CD4-positive, alpha-beta memory T cell (primary cell): ENCODE measurements at regions not wholly inside any gene's neighbourhood (a gene's known extent, or its start where the extent isn't known, plus 50 kb on each side); places are given as distances from the start of the nearest gene placed in this dataset.
"Not testable (repeated sequence)": the region's sequence is repeated elsewhere in the genome, so short reads cannot be mapped to it uniquely, and the experiment has no call there.

Source experiments
- CTCF ChIA-PET: fragments of 350-600 bp; sonication (Branson Sonifier 250); formaldehyde crosslinking; loops from one replicate; lab custom pipeline; 2021; ENCODE audit warnings: inconsistent platforms; ENCODE audit not compliant: partially characterized antibody; lab: Charles Lee
- POLR2A ChIA-PET: fragments of 350-600 bp; sonication (Branson Sonifier 250); formaldehyde crosslinking; loops from one replicate; lab custom pipeline; 2021; ENCODE audit not compliant: partially characterized antibody; lab: Charles Lee
- DNase-seq, 5 donors: peaks; one replicate each; pipeline versions ENCODE4 v3.0.0 to v3.0.0-alpha.2; 2020 to 2022; ENCODE audit warnings: mixed read lengths in 1 of 5
- H3K27ac ChIP-seq: one replicate; pipeline ENCODE4 v1.7.0; 2013; ENCODE audit warnings: low read depth, low read length
- H3K27me3 ChIP-seq: 2 replicates; pipeline ENCODE4 v1.7.0; 2013; ENCODE audit warnings: mild to moderate bottlenecking, low read length, moderate library complexity; ENCODE audit not compliant: insufficient read depth
- H3K36me3 ChIP-seq: 2 replicates; pipeline ENCODE4 v1.7.0; 2013; ENCODE audit warnings: mild to moderate bottlenecking, low read length, moderate library complexity; ENCODE audit not compliant: insufficient read depth
- H3K4me1 ChIP-seq: 2 replicates; pipeline ENCODE4 v1.7.0; 2013; ENCODE audit warnings: mild to moderate bottlenecking, low read length, moderate library complexity; ENCODE audit not compliant: insufficient read depth
- H3K4me3 ChIP-seq, 2 donors: one replicate each; pipeline ENCODE4 v1.7.0; 2013; ENCODE audit warnings: low read length in 2 of 2, mild to moderate bottlenecking in 1 of 2
- H3K9me3 ChIP-seq, 2 donors: one replicate each; pipeline ENCODE4 v1.7.0; 2013; ENCODE audit warnings: low read length in 2 of 2, control low read depth in 1 of 2; ENCODE audit not compliant: control insufficient read depth in 1 of 2
- H3K27ac Mint-ChIP-seq, 7 donors: one replicate each; pipeline ENCODE4 v1.8.0; 2020 to 2021; ENCODE audit warnings: mixed read lengths in 7 of 7, mild to moderate bottlenecking in 6 of 7, inconsistent platforms in 3 of 7, moderate library complexity in 3 of 7
- H3K27me3 Mint-ChIP-seq, 2 donors: one replicate each; pipeline ENCODE4 v1.8.0; 2020 to 2021; ENCODE audit warnings: mixed read lengths in 2 of 2
- H3K36me3 Mint-ChIP-seq, 2 donors: one replicate each; pipeline ENCODE4 v1.8.0; 2020 to 2021; ENCODE audit warnings: mixed read lengths in 2 of 2, inconsistent platforms in 1 of 2, mild to moderate bottlenecking in 1 of 2
- H3K4me1 Mint-ChIP-seq, 4 donors: one replicate each; pipeline ENCODE4 v1.8.0; 2020 to 2021; ENCODE audit warnings: mixed read lengths in 4 of 4, mild to moderate bottlenecking in 1 of 4
- H3K4me3 Mint-ChIP-seq, 8 donors: one replicate each; pipeline ENCODE4 v1.8.0; 2020 to 2021; ENCODE audit warnings: mixed read lengths in 8 of 8, mild to moderate bottlenecking in 7 of 8, moderate library complexity in 6 of 8, inconsistent platforms in 3 of 8
- H3K9me3 Mint-ChIP-seq, 8 donors: one replicate each; pipeline ENCODE4 v1.8.0; 2020 to 2021; ENCODE audit warnings: mixed read lengths in 8 of 8, mild to moderate bottlenecking in 5 of 8, inconsistent platforms in 3 of 8, moderate library complexity in 1 of 8
- intact Hi-C: fragments of 100-400 bp; cut with micrococcal nuclease; formaldehyde crosslinking; loops from one replicate; pipeline ENCODE4 v1.15.1; 2023

GRCh38 chr14:90458536-90458935 lies 61.7 kb downstream of the CALM1 start:
- no peaks in the 10 kb centered on the region for H3K27me3 Mint-ChIP-seq
- no peaks in the 10 kb centered on the region for H3K4me1 Mint-ChIP-seq
- Histone ChIP-seq H3K4me1 (no peaks in the 10 kb centered on the region), H3K4me3 (no peak overlapping the region), H3K27me3 (no peaks in the 10 kb centered on the region), H3K36me3 (no peaks in the 10 kb centered on the region), H3K9me3 (no peaks in the 10 kb centered on the region), H3K27ac (no peak overlapping the region)
- no peak overlapping the region for H3K4me3 Mint-ChIP-seq
- ChIA-PET CTCF (no interaction called here), POLR2A (no interaction called here)
- intact Hi-C loops = no loop called here
- H3K36me3 Mint-ChIP-seq = no peaks in the 10 kb centered on the region
- H3K27ac Mint-ChIP-seq = no peak overlapping the region
- no peak for DNase-seq
- no peaks in the 10 kb centered on the region for H3K9me3 Mint-ChIP-seq

GRCh38 chr14:90460136-90460535 lies 63.3 kb downstream of the CALM1 start:
- Mint-ChIP-seq H3K27ac (no peak overlapping the region), H3K36me3 (no peaks in the 10 kb centered on the region), H3K9me3 (no peaks in the 10 kb centered on the region), H3K27me3 (no peaks in the 10 kb centered on the region), H3K4me3 (no peak overlapping the region), H3K4me1 (no peaks in the 10 kb centered on the region)
- no peak for DNase-seq
- Histone ChIP-seq H3K27me3 (no peaks in the 10 kb centered on the region), H3K36me3 (no peaks in the 10 kb centered on the region), H3K9me3 (no peaks in the 10 kb centered on the region), H3K4me1 (no peaks in the 10 kb centered on the region), H3K4me3 (no peak overlapping the region), H3K27ac (no peak overlapping the region)
- intact Hi-C loops = no loop called here
- ChIA-PET POLR2A (no interaction called here), CTCF (no interaction called here)

- H3K27me3 Mint-ChIP-seq = no peaks in the 10 kb centered on the region
- DNase-seq = no peak
These were observed 64.6 kb downstream of the CALM1 start for GRCh38 chr14:90461425-90461824.

GRCh38 chr14:90464481-90464880 lies 67.7 kb downstream of the CALM1 start:
- no peaks in the 10 kb centered on the region for H3K9me3 ChIP-seq
- no peak overlapping the region for H3K27ac ChIP-seq
- no peak for DNase-seq
- Mint-ChIP-seq H3K27ac (no peak overlapping the region), H3K27me3 (peaks cover 0 to 5% of the 10 kb centered on the region in 2 donors), H3K9me3 (peaks cover 0 to 4% (median 1%) of the 10 kb centered on the region in 8 donors), H3K36me3 (no peaks in the 10 kb centered on the region), H3K4me3 (no peak overlapping the region), H3K4me1 (no peaks in the 10 kb centered on the region)
- intact Hi-C loops = no loop called here
- no peaks in the 10 kb centered on the region for H3K4me1 ChIP-seq
- POLR2A ChIA-PET = interaction anchor here (0.5 kb wide), 1 partner anchor 610 kb away, joined by 4 read pairs; no protein-coding TSS in a partner anchor
- no peaks in the 10 kb centered on the region for H3K27me3 ChIP-seq
- H3K36me3 ChIP-seq = no peaks in the 10 kb centered on the region
- CTCF ChIA-PET = no interaction called here
- H3K4me3 ChIP-seq = no peak overlapping the region

More at GRCh38 chr14:90461425-90461824, 64.6 kb downstream of the CALM1 start:
- Mint-ChIP-seq H3K27ac (no peak overlapping the region), H3K4me3 (no peak overlapping the region), H3K4me1 (no peaks in the 10 kb centered on the region), H3K36me3 (no peaks in the 10 kb centered on the region), H3K9me3 (no peaks in the 10 kb centered on the region)
- Histone ChIP-seq H3K4me1 (no peaks in the 10 kb centered on the region), H3K36me3 (no peaks in the 10 kb centered on the region), H3K27ac (no peak overlapping the region), H3K4me3 (no peak overlapping the region), H3K27me3 (no peaks in the 10 kb centered on the region), H3K9me3 (no peaks in the 10 kb centered on the region)
- intact Hi-C loops = no loop called here
- ChIA-PET POLR2A (no interaction called here), CTCF (interaction anchor here (0.7 kb wide), 1 partner anchor 13 kb away, joined by 5 read pairs; no protein-coding TSS in a partner anchor)

GRCh38 chr14:90467501-90467900 lies 70.7 kb downstream of the CALM1 start:
- POLR2A ChIA-PET = no interaction called here
- Mint-ChIP-seq H3K27ac (no peak overlapping the region), H3K27me3 (peaks cover 7 to 12% of the 10 kb centered on the region in 2 donors), H3K4me3 (no peak overlapping the region), H3K4me1 (no peaks in the 10 kb centered on the region), H3K36me3 (peaks cover 0 to 4% of the 10 kb centered on the region in 2 donors), H3K9me3 (peaks cover 0 to 28% (median 12%) of the 10 kb centered on the region in 8 donors)
- Histone ChIP-seq H3K27ac (no peak overlapping the region), H3K9me3 (peaks cover 0 to 3% of the 10 kb centered on the region in 2 donors), H3K36me3 (no peaks in the 10 kb centered on the region), H3K4me3 (no peak overlapping the region), H3K4me1 (no peaks in the 10 kb centered on the region), H3K27me3 (no peaks in the 10 kb centered on the region)
- CTCF ChIA-PET = no interaction called here
- intact Hi-C loops = no loop called here
- no peak for DNase-seq

- CTCF ChIA-PET, H3K27ac Mint-ChIP-seq, H3K4me1 ChIP-seq, H3K4me3 Mint-ChIP-seq, H3K36me3 ChIP-seq, H3K4me3 ChIP-seq, H3K9me3 ChIP-seq, H3K36me3 Mint-ChIP-seq, H3K27me3 ChIP-seq, POLR2A ChIA-PET, DNase-seq, H3K27ac ChIP-seq, H3K4me1 Mint-ChIP-seq, intact Hi-C loops: not testable (repeated sequence)
- Mint-ChIP-seq H3K9me3 (peaks cover 2 to 43% (median 28%) of the 10 kb centered on the region in 8 donors), H3K27me3 (peaks cover 13 to 21% of the 10 kb centered on the region in 2 donors)
These were observed 72.6 kb downstream of the CALM1 start for GRCh38 chr14:90469416-90469815.

- H3K4me3 Mint-ChIP-seq = no peak overlapping the region
- no peaks in the 10 kb centered on the region for H3K36me3 ChIP-seq
- H3K27ac Mint-ChIP-seq = no peak overlapping the region
- H3K27ac ChIP-seq = no peak overlapping the region
- CTCF ChIA-PET = no interaction called here
- no peaks in the 10 kb centered on the region for H3K27me3 ChIP-seq
- H3K9me3 Mint-ChIP-seq = peaks cover 4 to 65% (median 43%) of the 10 kb centered on the region in 8 donors
- H3K36me3 Mint-ChIP-seq = peaks cover 4 to 9% of the 10 kb centered on the region in 2 donors
- no peaks in the 10 kb centered on the region for H3K4me1 Mint-ChIP-seq
- POLR2A ChIA-PET = no interaction called here
- H3K4me3 ChIP-seq = no peak overlapping the region
- H3K27me3 Mint-ChIP-seq = peaks cover 13 to 30% of the 10 kb centered on the region in 2 donors
- intact Hi-C loops = no loop called here
- DNase-seq = no peak
- peaks cover 0 to 3% of the 10 kb centered on the region in 2 donors for H3K9me3 ChIP-seq
- no peaks in the 10 kb centered on the region for H3K4me1 ChIP-seq
These were observed 75.8 kb downstream of the CALM1 start for GRCh38 chr14:90472632-90473031.
